ENCODE measurements at regions not wholly inside any gene's neighbourhood (a gene's known extent, or its start where the extent isn't known, plus 50 kb on each side); places are given as distances from the start of the nearest gene placed in this dataset.

DNA sequence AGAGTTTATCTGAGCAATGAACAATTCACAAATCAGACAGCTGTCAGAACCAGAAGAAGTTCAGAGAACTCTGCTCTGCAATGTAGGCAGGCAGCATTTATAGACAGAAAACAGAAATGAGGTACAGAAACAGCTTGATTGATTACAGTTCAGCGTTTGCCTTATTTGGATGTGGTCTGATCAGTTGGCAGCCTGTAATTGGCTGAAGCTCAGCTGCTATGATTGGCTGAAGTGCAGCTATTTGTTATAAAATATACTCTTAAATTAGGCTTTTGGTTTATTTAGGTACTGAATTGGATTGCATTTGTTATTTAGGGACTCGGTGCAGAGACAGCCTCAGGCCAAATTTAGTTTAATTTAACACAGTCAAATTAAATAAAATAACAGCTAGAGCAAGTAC lies 85.8 kb upstream of the JAZF1 start:
- no peaks in the 10 kb centered on the region for H3K36me3 ChIP-seq (ENCODE audit: control insufficient read depth, insufficient read depth, low read length)
- no peaks in the 10 kb centered on the region for H3K27me3 ChIP-seq (ENCODE audit: control insufficient read depth in 2 of 2, insufficient read depth in 2 of 2, low read length in 2 of 2)
- in situ Hi-C loops (cut with MboI) = no loop called here
- ChIA-PET CTCF (ENCODE audit: low intra/inter-chr PET ratio) (no interaction called here), POLR2A (no interaction called here)
- intact Hi-C loops (cut with micrococcal nuclease) = no loop called here
- no peak overlapping the region for H3K9ac ChIP-seq (ENCODE audit: insufficient read depth in 1 of 2, low read depth in 2 of 2, low read length in 2 of 2)
- FAIRE-seq (no peak), ATAC-seq (no peak), DNase-seq (ENCODE audit: extremely low read depth in 1 of 4, low spot score in 3 of 4) (no peak)
- no peaks in the 10 kb centered on the region for H3K9me1 ChIP-seq (ENCODE audit: control insufficient read depth, insufficient read depth, low read length)
- WGBS (ENCODE audit: insufficient coverage, low coverage, missing lambda C conversion rate) = 0% methylated on average over 2 of the region's 2 CpGs
- H3K79me2 ChIP-seq (ENCODE audit: control insufficient read depth, insufficient read depth, low read length) = no peaks in the 10 kb centered on the region
- H4K20me1 ChIP-seq (replicated peaks; ENCODE audit: control insufficient read depth, insufficient read depth, low read length) = no peaks in the 10 kb centered on the region
- H3K27ac ChIP-seq (ENCODE audit: extremely low read depth, low read depth, low read length) = no peak overlapping the region
- BruUV-seq (replicated peaks) = no TSS peak
- H3K4me2 ChIP-seq (ENCODE audit: insufficient read depth, low read length) = no peak overlapping the region
- no peak overlapping the region for H3K4me3 ChIP-seq
- H3K4me1 ChIP-seq (replicated peaks in 1 of 2; ENCODE audit: control insufficient read depth in 2 of 2, insufficient read depth in 2 of 2, low read length in 2 of 2) = no peaks in the 10 kb centered on the region
- no peak overlapping the region for H2AFZ ChIP-seq (ENCODE audit: low read depth, low read length)
- no peaks in the 10 kb centered on the region for H3K9me3 ChIP-seq (replicated peaks; ENCODE audit: control insufficient read depth, insufficient read depth, low read depth, low read length)
- TF ChIP-seq, protein P1, sequence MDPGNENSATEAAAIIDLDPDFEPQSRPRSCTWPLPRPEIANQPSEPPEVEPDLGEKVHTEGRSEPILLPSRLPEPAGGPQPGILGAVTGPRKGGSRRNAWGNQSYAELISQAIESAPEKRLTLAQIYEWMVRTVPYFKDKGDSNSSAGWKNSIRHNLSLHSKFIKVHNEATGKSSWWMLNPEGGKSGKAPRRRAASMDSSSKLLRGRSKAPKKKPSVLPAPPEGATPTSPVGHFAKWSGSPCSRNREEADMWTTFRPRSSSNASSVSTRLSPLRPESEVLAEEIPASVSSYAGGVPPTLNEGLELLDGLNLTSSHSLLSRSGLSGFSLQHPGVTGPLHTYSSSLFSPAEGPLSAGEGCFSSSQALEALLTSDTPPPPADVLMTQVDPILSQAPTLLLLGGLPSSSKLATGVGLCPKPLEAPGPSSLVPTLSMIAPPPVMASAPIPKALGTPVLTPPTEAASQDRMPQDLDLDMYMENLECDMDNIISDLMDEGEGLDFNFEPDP (CRISPR knock-in tag; IDR thresholded peaks at IDR 0.05) = no peak
- TF ChIP-seq, protein P2, sequence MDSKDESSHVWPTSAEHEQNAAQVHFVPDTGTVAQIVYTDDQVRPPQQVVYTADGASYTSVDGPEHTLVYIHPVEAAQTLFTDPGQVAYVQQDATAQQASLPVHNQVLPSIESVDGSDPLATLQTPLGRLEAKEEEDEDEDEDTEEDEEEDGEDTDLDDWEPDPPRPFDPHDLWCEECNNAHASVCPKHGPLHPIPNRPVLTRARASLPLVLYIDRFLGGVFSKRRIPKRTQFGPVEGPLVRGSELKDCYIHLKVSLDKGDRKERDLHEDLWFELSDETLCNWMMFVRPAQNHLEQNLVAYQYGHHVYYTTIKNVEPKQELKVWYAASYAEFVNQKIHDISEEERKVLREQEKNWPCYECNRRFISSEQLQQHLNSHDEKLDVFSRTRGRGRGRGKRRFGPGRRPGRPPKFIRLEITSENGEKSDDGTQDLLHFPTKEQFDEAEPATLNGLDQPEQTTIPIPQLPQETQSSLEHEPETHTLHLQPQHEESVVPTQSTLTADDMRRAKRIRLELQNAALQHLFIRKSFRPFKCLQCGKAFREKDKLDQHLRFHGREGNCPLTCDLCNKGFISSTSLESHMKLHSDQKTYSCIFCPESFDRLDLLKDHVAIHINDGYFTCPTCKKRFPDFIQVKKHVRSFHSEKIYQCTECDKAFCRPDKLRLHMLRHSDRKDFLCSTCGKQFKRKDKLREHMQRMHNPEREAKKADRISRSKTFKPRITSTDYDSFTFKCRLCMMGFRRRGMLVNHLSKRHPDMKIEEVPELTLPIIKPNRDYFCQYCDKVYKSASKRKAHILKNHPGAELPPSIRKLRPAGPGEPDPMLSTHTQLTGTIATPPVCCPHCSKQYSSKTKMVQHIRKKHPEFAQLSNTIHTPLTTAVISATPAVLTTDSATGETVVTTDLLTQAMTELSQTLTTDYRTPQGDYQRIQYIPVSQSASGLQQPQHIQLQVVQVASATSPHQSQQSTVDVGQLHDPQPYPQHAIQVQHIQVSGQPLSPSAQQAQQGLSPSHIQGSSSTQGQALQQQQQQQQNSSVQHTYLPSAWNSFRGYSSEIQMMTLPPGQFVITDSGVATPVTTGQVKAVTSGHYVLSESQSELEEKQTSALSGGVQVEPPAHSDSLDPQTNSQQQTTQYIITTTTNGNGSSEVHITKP (IDR thresholded peaks at IDR 0.05; ENCODE audit: partially characterized antibody) = no peak
- TF ChIP-seq ZNF766 (CRISPR knock-in tag; conservative IDR thresholded peaks at IDR 0.05) (no peak), ARHGAP35 (IDR thresholded peaks at IDR 0.05; ENCODE audit: partially characterized antibody) (no peak), TBP (optimal IDR thresholded peaks at IDR 0.05; ENCODE audit: low read depth, low read length) (no peak), RBM14 (IDR thresholded peaks at IDR 0.05; ENCODE audit: borderline replicate concordance, insufficient read depth, low read depth, low read length) (no peak), CBX8 (IDR thresholded peaks at IDR 0.05; ENCODE audit: borderline replicate concordance, extremely low read depth, low read depth, low read length, poor library complexity, severe bottlenecking) (no peak), ARID2 (IDR thresholded peaks at IDR 0.05) (no peak), SRF (CRISPR knock-in tag; IDR thresholded peaks at IDR 0.05) (peak in 1 of 2 experiments; percentile 51; a peak in 1 of 4 replicates), GABPB2 (CRISPR knock-in tag; conservative IDR thresholded peaks at IDR 0.05) (no peak), FOXJ2 (tag; IDR thresholded peaks at IDR 0.05) (no peak), MTF1 (CRISPR knock-in tag; IDR thresholded peaks at IDR 0.05; ENCODE audit: borderline replicate concordance) (no peak)
- TF ChIP-seq, protein P3, sequence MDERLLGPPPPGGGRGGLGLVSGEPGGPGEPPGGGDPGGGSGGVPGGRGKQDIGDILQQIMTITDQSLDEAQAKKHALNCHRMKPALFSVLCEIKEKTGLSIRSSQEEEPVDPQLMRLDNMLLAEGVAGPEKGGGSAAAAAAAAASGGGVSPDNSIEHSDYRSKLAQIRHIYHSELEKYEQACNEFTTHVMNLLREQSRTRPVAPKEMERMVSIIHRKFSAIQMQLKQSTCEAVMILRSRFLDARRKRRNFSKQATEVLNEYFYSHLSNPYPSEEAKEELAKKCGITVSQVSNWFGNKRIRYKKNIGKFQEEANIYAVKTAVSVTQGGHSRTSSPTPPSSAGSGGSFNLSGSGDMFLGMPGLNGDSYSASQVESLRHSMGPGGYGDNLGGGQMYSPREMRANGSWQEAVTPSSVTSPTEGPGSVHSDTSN (CRISPR knock-in tag; IDR thresholded peaks at IDR 0.05; ENCODE audit: low read depth) = no peak
- TF ChIP-seq, protein P3 (tag; conservative IDR thresholded peaks at IDR 0.05; ENCODE audit: low read depth) = 0 out of 2 replicates have a peak, but pooled peaks have one; percentile 9
